ENCODE measurements at regions not wholly inside any gene's neighbourhood (a gene's known extent, or its start where the extent isn't known, plus 50 kb on each side); places are given as distances from the start of the nearest gene placed in this dataset.
"Not testable (repeated sequence)": the region's sequence is repeated elsewhere in the genome, so short reads cannot be mapped to it uniquely, and the experiment has no call there.

DNA sequence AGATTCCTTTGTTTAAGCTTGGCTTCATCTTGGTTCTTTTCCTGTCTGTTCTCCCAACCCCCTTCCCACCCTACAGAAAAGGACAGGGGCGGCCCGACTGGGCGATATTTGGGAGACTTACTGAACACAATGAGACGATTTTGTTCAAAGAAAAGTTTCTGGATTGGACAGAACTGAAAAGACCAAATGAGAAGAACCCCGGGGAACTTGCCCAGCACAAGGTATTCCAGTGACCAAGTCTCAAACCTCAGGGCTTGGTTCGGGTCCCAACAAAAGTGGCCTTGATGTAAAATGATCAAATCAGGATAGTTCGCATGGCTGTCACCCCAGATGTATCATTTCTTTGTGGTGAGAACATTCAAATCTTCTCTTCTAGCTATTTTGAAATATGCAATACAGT lies 73.9 kb upstream of the LYZL2 start:
- DNase-seq (ENCODE audit: low spot score); FAIRE-seq: not testable (repeated sequence)

DNA sequence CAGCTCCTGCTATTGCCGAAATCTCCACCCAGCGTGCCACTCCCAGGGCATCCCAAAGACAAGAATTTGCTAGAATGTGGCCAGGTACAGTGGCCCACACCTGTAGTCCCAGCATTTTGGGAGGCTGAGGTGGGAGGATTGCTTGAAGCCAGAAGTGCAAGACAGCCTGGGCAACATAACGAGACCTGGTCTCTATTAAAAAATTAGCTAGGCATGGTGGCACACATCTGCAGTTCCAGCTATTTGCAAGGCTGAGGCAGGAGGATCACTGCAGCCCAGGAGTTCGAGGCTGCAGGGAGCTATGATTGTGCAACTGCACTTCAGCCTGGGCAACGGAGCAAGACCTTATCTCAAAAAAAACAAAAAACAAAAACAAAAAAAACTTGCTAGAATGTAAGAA lies 73.3 kb upstream of the LYZL2 start:
- DNase-seq (ENCODE audit: low spot score) (no peak), FAIRE-seq (no peak)

DNA sequence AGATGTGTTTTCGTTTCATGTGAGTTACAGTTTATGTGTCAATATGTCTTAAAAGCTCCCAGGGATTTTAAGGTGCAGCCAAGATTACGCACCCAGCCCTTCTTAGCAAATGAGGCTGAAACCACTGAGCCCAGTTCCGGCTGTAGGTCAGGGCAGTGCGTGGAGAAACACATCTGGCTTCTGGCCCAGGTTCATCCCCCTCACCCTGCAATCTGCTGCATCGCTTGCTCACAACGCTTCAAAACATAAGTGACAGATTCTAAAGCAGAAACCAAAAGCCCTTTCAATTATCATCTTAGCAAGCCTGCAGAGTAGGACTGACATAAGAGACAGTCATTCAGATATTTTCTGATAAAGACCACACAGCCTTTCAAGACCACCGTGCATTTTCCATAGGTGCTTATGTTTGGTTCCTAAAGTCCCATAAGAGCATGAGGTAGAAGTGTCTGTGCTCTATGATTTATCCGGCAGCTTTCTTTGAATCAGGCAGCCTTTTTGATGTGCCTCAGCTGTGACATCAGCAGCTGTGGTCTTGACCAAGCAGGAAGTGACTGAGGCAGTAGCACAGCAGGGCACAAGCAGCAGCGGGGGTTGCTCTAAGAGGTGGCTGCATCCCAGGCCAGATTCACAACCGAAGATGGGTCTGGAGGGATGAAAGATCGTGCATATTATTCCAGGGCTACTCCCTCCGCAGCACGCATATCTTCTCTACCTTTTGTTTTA lies 72.1 kb upstream of the LYZL2 start:
- DNase-seq (ENCODE audit: low spot score), result peak; percentile 67
- peak; percentile 78 for FAIRE-seq

DNA sequence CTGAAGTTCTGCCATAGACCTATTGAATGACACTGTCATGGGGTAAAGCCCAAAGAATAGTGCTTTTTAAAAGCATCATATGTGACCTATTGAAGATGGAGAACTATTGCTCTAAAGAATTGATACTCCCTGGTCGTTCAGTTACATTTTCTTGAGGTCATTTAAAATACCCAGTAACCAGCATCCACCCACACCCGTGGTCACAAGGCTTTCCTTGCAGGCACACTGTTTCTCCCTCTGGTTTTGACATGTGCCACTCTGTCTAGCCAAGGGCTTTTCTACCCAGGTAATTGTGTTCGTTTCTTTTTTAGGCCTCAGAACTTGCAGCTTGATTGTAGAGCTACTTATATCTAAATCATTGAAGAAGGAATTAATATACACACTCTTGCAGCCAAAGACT lies 68.3 kb upstream of the LYZL2 start:
- no peak for DNase-seq (ENCODE audit: low spot score)
- no peak for FAIRE-seq

DNA sequence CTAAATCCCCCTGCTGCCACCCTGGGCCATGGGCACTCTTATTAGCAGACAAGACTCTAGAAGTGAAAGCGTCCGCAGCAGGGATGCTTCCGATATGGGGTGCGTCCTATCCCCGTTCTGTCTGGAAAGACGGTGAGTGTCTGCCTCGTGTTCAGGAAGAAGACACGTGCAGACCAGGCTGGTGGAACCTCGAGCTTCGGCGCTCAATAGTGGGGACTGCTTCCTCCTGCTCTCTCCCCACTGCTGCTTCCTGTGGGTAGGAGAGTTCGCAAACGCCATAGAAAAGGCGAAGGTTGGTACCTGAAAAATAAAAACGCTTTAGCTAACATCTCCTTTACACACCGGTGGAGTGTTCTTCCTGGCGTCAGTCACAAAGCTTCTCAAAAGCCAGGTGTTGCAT lies 67.7 kb upstream of the LYZL2 start:
- FAIRE-seq; DNase-seq (ENCODE audit: low spot score): not testable (repeated sequence)

DNA sequence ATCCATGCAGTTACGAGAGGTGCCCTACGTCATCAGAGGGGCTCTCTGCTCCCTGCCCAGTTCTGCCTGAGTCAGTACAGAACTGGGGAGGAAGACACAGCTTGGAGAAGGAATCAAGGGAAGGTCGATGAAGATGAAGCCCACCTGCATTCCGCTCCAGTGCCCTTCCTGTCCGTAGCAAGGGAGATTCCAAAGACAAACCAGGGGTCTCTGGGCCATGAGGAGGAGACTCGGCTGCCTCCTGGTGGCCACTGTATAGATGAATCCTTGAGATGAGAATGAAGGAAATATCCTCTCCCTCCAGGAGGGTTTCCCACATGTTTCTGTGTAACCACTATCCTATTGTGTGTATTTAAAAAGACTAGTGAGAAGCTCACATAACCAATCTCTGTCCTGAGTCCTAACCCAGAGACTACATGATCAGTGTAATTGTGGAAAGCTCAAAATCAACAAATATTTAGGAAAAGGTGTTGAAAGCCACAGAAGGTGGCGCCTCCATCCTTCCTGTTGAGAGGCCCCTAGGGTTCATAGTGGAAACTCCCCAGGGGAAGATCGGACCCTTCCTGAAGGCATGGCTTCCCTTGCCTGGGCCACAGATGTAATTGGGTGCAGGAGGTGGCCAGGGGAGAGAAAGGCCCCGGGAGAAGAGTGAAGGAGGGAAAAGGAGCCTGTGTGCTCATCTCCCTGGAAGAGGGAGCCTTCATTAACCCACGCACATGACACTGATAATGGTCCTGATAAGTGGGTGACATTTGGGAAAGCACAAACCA lies 67.0 kb upstream of the LYZL2 start:
- FAIRE-seq; DNase-seq (ENCODE audit: low spot score): not testable (repeated sequence)

DNA sequence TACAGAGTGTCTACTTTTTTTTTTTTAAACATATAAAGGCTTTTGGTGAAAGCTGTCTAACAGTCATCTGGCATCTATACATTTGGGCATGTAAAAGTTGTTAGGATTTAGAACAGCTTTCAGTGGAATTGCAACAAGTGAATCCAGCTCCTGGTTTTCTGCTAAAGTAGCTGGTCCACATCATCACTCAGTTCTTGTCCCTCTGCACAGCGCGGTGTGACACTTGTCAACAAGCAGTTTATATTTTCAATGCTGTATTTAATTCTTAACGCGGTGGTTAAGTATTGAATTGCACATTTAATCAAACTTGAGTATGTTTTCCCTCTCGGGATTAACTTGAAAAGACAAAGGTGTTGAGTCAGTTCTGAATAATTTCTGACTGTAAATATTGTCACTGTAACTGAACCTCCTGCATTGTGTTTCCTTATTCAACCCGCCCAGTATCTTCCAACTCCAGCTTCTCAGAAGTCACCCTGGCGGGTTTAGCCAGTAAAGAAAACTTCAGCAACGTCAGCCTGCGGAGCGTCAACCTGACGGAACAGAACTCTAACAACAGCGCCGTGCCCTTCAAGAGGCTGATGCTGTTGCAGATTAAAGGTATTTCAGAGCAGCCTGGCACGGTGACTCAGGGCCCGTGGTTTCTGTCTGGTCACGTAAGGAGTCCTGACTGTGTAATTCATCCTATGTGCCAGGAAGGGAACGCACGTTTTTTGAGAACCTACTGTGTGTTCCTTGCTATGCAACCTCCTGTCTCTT lies 66.1 kb upstream of the LYZL2 start:
- peak; percentile 94 for FAIRE-seq
- peak; percentile 82 for DNase-seq (ENCODE audit: low spot score)

DNA sequence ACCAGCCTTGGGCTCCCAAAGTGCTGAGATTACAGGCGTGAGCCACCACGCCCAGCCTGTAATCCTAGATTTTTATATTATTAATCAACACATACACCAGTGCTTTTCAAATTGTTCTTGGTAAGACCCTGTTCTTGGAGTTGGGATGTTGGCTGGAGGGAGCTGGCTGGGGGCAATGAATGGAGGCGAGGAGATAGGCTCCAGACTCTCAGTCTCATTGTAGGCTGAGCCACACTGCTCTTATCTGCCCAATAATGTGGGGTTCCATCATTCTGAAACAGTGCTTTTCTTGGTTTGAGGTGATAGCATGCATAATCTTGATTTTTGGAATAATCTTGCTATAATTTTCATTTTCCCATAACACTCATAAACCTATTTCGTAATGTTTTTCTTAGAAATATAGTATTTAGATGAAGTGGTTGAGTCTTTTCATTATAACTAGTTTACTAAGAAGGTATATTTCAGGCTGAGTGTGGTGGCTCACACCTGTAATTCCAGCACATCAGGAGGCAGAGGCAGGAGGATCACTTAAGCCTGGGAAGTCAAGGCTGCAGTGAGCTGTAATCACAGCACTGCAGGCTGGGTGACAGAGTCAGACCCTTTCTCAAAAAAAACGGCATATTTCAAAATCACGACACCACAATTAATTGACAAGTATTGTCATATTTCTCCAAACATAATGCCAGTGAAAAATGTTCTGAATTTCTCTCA lies 65.1 kb upstream of the LYZL2 start:
- DNase-seq (ENCODE audit: low spot score) (no peak), FAIRE-seq (no peak)

DNA sequence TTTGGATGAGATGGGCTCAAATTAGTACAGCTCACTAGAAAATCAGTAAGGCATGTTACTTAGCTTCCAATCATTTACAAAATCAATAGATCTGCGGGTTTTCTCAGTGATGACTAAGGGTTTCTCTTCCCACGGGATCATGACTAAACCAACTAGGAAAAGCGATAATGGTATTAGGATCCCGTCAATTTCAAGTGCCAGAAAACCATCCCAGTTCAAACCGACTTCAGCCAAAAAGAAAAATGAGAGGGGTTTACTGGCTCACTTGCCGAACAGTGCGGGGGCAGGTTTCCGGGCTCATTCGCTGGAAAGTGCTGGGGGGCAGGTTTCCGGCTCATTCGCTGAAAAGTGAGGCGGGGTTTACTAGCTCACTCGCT lies 62.1 kb upstream of the LYZL2 start:
- no peak for FAIRE-seq

DNA sequence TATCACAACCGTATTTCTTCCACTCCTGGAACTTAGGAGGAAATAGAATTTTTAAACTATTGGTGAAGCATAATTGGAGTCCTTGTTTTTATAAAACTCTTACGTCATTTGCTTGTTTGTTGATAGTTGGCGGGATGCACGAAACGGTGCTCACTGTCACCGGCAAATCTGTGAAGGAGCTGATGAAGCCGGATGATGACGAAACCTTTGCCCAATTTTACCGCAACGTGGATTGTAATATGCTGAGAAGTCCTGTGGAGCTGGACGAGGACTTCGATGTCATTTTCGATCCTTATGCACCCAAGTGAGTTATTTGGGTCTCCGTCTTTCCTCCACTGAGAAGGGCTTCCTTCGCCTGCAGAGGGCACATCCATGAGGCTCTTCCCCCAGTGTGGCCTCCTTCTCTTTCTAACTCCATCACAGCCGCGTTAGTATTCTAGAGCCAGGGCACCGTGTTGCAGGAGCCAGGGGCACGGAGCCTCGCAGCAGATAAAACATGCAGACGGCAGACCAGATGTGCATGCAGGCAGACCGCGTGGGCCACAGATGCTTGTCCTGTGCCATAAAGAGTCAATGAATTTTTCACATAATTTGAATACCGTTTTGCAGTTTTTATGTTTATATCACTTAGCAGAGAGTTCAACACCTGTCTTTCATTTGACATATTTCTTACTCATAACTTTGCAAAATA lies 61.5 kb upstream of the LYZL2 start:
- not testable (repeated sequence) for FAIRE-seq; DNase-seq (ENCODE audit: low spot score)

More for the DNA sequence above, 62.1 kb upstream of the LYZL2 start:
- no peak for DNase-seq (ENCODE audit: low spot score)

DNA sequence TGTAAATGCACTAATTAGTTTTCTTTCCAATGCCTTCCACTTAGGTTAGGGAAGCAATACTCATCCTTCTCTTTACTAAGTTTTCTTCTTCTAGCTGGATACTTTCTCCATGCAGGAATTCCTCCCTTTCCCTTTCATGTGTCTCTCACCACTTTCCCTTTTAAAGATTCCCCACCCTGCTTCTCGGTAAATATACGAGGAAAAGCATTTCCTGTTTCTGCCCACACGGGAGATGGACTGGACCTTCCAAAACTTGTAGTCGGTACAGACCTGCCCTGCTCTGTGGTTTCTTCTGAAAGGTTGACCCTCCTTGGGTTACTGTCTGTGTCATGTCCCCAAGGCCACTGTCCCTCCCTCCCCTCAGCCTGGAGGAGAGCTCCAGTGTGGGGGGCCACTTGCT lies 58.9 kb upstream of the LYZL2 start:
- DNase-seq (ENCODE audit: low spot score) (no peak), FAIRE-seq (no peak)

DNA sequence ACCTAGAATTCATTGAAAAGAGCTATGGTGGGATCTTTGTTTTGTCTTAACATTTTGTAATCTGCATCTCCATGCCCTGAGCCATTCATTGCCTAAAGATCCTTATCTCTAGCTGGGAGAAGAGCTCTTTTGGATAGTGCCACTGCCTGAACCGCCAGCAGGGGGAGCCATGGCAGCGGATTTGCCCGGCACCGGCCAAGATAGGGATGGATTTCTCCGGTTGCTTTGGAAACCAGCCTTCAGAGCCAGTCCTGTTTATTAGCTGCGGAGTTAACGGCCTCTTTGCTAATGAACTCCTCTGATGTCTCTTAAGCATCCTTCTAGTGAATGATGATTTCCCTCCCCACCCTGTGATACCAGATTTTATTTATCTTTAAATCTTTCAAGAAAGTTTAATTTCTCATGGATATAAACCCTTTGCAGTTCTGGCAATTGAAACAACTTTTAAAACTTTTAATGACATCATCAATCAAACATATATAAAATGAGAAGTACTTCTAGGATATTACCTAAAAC lies 58.2 kb upstream of the LYZL2 start:
- FAIRE-seq (peak; percentile 14), DNase-seq (ENCODE audit: low spot score) (peak; percentile 67)

DNA sequence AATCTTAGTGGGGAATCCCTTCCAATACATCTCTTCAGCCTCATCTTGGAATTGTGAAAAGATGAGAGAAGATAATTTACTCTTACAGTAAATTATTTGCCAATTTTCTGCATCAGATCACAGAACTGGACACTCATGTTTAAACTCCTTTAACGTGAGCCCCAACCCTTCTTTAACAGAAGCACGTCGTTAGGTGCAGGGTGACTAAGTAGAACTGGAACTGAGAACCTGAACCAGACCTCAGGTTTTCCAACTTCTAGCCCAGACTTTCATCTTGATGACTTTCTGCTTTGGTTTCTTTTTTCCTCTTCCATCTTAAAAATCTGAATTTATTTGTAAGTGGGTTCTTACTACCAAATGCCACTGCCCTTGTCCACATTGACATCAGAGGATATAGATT lies 57.2 kb upstream of the LYZL2 start:
- FAIRE-seq, result no peak
- no peak for DNase-seq (ENCODE audit: low spot score)

DNA sequence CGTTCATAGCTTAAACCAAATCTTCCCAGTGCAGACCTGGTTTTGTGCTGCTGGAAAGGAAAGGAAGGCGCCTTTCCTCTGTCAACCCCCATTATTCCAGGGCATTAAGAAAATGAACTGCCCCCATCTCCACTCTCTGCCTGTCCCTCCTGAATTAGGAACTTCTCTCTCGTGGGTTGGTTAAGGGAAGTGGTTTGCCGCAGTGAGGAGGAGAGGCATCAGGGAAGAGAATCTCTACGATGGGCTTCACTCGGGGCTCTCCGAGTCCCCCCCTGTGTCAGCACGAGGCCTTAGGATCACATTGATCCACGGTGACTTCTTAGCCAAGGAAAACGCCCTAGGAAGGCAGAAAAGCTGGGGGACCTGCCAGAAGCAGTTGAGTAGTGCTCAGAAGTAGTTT lies 53.9 kb upstream of the LYZL2 start:
- no peak for DNase-seq (ENCODE audit: low spot score)
- FAIRE-seq, result no peak

DNA sequence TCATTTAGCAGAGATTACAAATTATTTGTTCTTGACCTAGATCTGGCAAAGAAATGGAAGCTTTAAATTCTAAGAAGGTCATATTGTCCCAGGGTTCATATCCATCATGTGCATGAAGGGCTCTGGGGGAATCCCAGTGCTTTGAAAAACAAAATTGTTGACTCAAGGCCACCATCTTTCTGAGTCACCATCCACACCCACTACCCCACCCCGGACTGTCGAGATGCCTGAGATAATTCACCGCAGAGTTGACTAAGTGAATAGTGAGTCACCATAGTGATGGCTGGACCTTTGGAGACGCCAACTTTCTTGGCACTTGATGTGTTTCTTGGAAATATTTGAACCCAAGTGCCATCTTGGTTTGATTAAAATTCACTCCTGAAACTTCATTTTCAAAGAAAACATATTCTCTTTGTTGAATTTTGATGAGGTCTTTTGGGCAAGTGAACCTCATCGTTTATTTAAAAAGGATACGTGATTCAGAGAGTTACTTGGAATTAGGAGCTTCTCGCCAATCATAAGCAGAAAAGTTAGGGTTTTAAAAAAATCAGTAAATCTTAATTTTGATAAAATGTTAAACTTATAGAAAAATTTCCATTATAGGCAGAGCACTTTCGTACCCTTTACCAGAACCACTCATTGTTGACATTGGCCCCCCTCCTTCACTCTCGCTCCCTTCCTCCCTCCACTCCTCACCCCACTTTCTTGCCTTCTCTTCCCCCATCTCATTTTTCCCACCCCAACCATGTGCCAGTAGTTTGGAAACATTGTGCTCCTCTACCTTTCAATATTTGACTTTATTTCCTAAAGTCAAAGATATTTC lies 53.0 kb upstream of the LYZL2 start:
- FAIRE-seq (peak; percentile 96), DNase-seq (ENCODE audit: low spot score) (peak; percentile 92)

DNA sequence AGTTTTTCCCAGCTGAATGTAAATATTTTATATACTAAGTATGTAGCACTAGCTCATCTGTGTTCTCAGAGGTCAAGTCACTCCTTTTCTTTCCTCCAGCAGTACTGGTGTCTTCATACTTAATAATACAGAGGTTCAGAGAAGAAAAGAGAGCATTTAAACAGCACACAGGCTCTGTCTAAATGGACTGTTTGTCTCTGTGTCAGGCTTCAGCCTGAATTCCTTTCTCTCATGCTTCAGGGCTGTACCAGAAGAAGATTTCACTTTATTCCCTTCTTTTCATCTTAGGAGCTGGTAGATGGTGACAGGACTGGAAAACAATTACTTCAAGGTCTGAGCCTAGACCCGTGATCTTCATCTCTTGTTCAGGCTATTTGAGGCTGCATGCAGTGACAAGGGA lies 51.4 kb upstream of the LYZL2 start:
- FAIRE-seq (no peak), DNase-seq (ENCODE audit: low spot score) (no peak)
